ENCODE measurements at regions not wholly inside any gene's neighbourhood (a gene's known extent, or its start where the extent isn't known, plus 50 kb on each side); places are given as distances from the start of the nearest gene placed in this dataset.
"Not testable (repeated sequence)": the region's sequence is repeated elsewhere in the genome, so short reads cannot be mapped to it uniquely, and the experiment has no call there.

DNA sequence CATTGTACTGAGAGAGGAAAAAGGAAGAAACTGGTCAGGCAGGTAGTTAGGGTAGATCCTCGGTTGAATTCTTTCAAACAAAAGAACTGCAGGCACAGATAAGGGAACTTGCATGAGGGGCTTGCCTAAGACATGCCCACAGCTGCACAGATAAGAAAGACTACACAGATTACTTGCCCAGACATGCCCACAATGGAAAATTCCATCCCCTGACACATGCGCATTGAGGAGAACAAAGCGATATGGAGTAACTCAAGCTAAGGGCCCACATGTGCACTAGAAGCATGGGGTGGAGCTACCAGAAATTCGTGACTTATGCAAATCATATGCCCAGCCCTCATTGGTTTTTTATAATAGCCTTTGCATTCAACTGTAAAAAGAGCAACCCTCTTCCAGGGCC lies 181.3 kb upstream of the ZNF521 start:
- DNase-seq (no peak), FAIRE-seq (no peak)
- H3K4me3 ChIP-seq (ENCODE audit: low read depth in 1 of 3, low read length in 3 of 3) = no peak overlapping the region
- H3K4me1 ChIP-seq (ENCODE audit: control insufficient read depth in 3 of 3, insufficient read depth in 2 of 3, low read depth in 1 of 3, low read length in 2 of 3) = no peaks in the 10 kb centered on the region
- WGBS, 3 donors = 66 to 75% (median 67%) methylated on average over 4 of the region's 4 CpGs
- H3K36me3 ChIP-seq (ENCODE audit: control insufficient read depth in 3 of 3, insufficient read depth in 2 of 3, low read depth in 1 of 3, low read length in 3 of 3) = no peaks in the 10 kb centered on the region
- H3K27me3 ChIP-seq (ENCODE audit: control insufficient read depth in 3 of 3, insufficient read depth in 3 of 3, low read length in 3 of 3) = peaks cover 0 to 2% (median 0%) of the 10 kb centered on the region in 3 donors
- peaks cover 0 to 8% of the 10 kb centered on the region in 2 donors for H3K9me3 ChIP-seq (ENCODE audit: control insufficient read depth in 2 of 2, insufficient read depth in 1 of 2, low read depth in 1 of 2, low read length in 1 of 2)
- H3K27ac ChIP-seq (ENCODE audit: low read depth in 1 of 3, low read length in 2 of 3) = no peak overlapping the region

DNA sequence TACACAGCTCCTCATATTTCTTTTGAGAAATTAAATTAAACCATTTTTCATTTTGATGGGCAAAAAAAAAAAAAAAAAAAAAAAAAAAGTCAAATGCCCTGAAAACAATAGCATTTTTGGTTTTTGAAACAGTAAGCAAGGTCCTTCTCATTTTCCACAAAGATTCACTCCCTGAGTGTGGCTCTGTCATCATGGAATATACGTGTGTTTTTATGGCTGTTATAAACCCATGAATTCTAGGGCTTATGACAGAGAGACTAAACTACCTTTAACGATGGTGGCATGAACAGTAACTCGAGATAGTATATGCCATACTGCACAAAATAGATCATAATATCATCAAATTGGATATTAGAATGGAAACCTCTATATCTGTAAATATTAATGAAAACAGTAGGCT lies 179.2 kb upstream of the ZNF521 start:
- no peak overlapping the region for H3K27ac ChIP-seq (ENCODE audit: low read depth in 1 of 3, low read length in 2 of 3)
- H3K27me3 ChIP-seq (ENCODE audit: control insufficient read depth in 3 of 3, insufficient read depth in 3 of 3, low read length in 3 of 3) = peaks cover 0 to 2% (median 0%) of the 10 kb centered on the region in 3 donors
- peaks cover 0 to 8% of the 10 kb centered on the region in 2 donors for H3K9me3 ChIP-seq (ENCODE audit: control insufficient read depth in 2 of 2, insufficient read depth in 1 of 2, low read depth in 1 of 2, low read length in 1 of 2)
- DNase-seq (no peak), FAIRE-seq (no peak)
- H3K36me3 ChIP-seq (ENCODE audit: control insufficient read depth in 3 of 3, insufficient read depth in 2 of 3, low read depth in 1 of 3, low read length in 3 of 3) = no peaks in the 10 kb centered on the region
- no peak overlapping the region for H3K4me3 ChIP-seq (ENCODE audit: low read depth in 1 of 3, low read length in 3 of 3)
- H3K4me1 ChIP-seq (ENCODE audit: control insufficient read depth in 3 of 3, insufficient read depth in 2 of 3, low read depth in 1 of 3, low read length in 2 of 3) = no peaks in the 10 kb centered on the region
- WGBS, 3 donors = 24 to 66% (median 35%) methylated on average over 3 of the region's 3 CpGs

DNA sequence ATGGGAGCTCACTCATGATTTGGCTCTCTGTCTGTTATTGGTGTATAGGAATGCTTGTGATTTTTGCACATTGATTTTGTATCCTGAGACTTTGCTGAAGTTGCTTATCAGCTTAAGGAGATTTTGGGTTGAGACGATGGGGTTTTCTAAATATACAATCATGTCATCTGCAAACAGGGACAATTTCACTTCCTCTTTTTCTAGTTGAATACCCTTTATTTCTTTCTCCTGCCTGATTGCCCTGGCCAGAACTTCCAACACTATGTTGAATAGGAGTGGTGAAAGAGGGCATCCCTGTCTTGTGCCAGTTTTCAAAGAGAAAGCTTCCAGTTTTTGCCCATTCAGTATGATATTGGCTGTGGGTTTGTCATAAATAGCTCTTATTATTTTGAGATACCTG lies 173.8 kb upstream of the ZNF521 start:
- not testable (repeated sequence) for H3K27ac ChIP-seq (ENCODE audit: low read depth in 1 of 3, low read length in 2 of 3); H3K4me3 ChIP-seq (ENCODE audit: low read depth in 1 of 3, low read length in 3 of 3); FAIRE-seq; H3K36me3 ChIP-seq (ENCODE audit: control insufficient read depth in 3 of 3, insufficient read depth in 2 of 3, low read depth in 1 of 3, low read length in 3 of 3); H3K4me1 ChIP-seq (ENCODE audit: control insufficient read depth in 3 of 3, insufficient read depth in 2 of 3, low read depth in 1 of 3, low read length in 2 of 3); H3K27me3 ChIP-seq (ENCODE audit: control insufficient read depth in 3 of 3, insufficient read depth in 3 of 3, low read length in 3 of 3); DNase-seq; H3K9me3 ChIP-seq (ENCODE audit: control insufficient read depth in 2 of 2, insufficient read depth in 1 of 2, low read depth in 1 of 2, low read length in 1 of 2)
- WGBS, 3 donors = 67 to 75% (median 73%) methylated on average over 1 of the region's 1 CpG

DNA sequence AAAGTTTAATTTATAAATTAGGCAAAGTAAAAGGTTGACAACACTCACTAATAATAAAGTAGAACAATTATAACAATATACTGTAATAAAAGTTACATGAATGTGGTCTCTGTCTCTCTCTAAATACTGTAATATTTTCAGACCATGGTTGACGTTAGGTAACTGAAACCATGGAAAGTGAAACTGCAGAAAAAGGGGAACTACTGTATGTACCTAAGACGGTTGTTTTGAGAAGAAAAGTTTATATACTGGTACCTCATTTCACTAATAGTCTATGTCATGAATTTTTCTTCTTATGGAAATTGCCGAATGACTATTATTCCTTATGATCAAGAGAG lies 166.7 kb upstream of the ZNF521 start:
- Histone ChIP-seq H3K4me3 (ENCODE audit: low read depth in 1 of 3, low read length in 3 of 3) (no peak overlapping the region), H3K27me3 (ENCODE audit: control insufficient read depth in 3 of 3, insufficient read depth in 3 of 3, low read length in 3 of 3) (no peaks in the 10 kb centered on the region), H3K9me3 (ENCODE audit: control insufficient read depth in 2 of 2, insufficient read depth in 1 of 2, low read depth in 1 of 2, low read length in 1 of 2) (no peaks in the 10 kb centered on the region), H3K36me3 (ENCODE audit: control insufficient read depth in 3 of 3, insufficient read depth in 2 of 3, low read depth in 1 of 3, low read length in 3 of 3) (no peaks in the 10 kb centered on the region), H3K4me1 (ENCODE audit: control insufficient read depth in 3 of 3, insufficient read depth in 2 of 3, low read depth in 1 of 3, low read length in 2 of 3) (no peaks in the 10 kb centered on the region), H3K27ac (ENCODE audit: low read depth in 1 of 3, low read length in 2 of 3) (no peak overlapping the region)
- 44 to 50% (median 46%) methylated on average over 3 of the region's 3 CpGs for WGBS, 3 donors
- no peak for DNase-seq
- no peak for FAIRE-seq

DNA sequence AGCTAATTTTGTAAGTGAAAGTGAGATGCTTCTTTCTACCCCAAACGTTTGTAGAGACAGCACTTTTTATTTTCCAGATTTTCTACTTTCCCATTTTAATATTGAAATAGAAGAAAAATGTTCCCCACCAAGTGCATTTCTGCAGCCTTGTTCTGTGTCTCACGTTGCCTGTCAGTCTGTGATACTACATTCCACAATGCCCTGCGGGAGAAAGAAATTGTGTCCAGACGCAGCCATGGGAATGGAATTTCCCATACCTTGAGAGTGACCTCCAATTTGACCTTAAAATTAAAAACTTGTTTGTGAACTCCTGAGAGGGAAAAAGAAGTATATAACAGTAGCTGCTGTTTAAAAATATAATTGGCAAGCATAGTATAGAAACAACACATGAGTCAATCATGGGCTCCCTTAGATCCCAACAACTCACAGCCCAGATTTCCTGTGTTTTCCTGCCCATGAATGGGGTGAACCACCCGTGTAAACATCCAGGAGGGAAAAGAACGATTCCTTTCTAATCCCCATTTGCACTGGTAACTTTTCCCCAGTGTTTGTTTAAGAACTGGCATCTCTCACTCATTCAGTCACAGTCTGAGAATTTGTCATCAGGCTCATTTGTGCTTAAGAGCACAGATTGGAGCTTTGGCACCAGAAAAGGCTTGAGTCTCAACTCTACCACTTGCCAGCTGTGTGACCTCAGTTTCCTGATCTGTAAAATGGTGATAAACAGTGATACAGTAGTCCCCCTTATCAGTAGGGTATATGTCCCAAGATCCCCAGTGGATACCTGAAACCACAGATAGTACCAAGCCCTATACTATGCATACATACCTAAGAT lies 166.1 kb upstream of the ZNF521 start:
- H3K4me3 ChIP-seq (ENCODE audit: low read depth in 1 of 3, low read length in 3 of 3) = no peak overlapping the region
- no peak for DNase-seq
- H3K9me3 ChIP-seq (ENCODE audit: control insufficient read depth in 2 of 2, insufficient read depth in 1 of 2, low read depth in 1 of 2, low read length in 1 of 2) = no peaks in the 10 kb centered on the region
- no peak overlapping the region for H3K27ac ChIP-seq (ENCODE audit: low read depth in 1 of 3, low read length in 2 of 3)
- no peaks in the 10 kb centered on the region for H3K36me3 ChIP-seq (ENCODE audit: control insufficient read depth in 3 of 3, insufficient read depth in 2 of 3, low read depth in 1 of 3, low read length in 3 of 3)
- H3K4me1 ChIP-seq (ENCODE audit: control insufficient read depth in 3 of 3, insufficient read depth in 2 of 3, low read depth in 1 of 3, low read length in 2 of 3) = no peaks in the 10 kb centered on the region
- 32 to 38% (median 37%) methylated on average over 6 of the region's 6 CpGs for WGBS, 3 donors
- no peaks in the 10 kb centered on the region for H3K27me3 ChIP-seq (ENCODE audit: control insufficient read depth in 3 of 3, insufficient read depth in 3 of 3, low read length in 3 of 3)
- FAIRE-seq = no peak

DNA sequence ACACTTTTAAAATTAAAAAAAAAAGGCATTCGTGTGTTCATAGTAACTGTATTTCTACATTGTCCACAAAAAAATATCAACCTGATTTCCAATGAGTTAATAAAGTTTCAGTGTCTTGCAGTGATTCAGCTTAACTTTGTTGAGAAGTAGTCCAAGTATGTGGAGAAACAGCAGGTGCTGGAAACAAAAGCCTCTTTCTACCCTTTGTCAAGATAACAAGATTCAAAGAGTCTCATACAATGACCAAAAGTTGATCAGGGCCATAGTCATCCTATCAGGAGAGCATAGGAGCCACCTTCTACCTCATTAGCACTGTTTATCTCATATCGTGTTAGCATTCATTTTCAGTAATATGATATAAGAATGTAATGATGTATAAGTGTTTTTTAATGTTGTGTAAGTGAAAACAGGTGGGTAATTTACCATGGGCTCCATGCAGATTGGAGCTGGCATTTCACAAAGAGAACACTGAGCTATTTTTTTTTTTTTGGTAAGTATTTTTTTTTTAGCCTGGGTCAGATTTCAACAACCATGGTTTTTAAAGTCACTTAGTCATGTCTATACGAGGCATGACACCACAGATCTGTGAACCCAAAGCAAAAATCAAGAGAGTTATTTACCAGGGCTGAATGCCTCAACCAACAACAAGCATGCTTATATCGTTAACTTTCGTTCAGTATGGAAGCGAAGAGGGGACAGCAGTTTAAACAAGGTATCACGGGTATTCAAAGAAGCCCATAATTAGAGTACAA lies 165.0 kb upstream of the ZNF521 start:
- WGBS, 3 donors = 52 to 74% (median 53%) methylated on average over 7 of the region's 7 CpGs
- no peaks in the 10 kb centered on the region for H3K4me1 ChIP-seq (ENCODE audit: control insufficient read depth in 3 of 3, insufficient read depth in 2 of 3, low read depth in 1 of 3, low read length in 2 of 3)
- DNase-seq (no peak), FAIRE-seq (no peak)
- no peaks in the 10 kb centered on the region for H3K27me3 ChIP-seq (ENCODE audit: control insufficient read depth in 3 of 3, insufficient read depth in 3 of 3, low read length in 3 of 3)
- no peak overlapping the region for H3K4me3 ChIP-seq (ENCODE audit: low read depth in 1 of 3, low read length in 3 of 3)
- no peaks in the 10 kb centered on the region for H3K9me3 ChIP-seq (ENCODE audit: control insufficient read depth in 2 of 2, insufficient read depth in 1 of 2, low read depth in 1 of 2, low read length in 1 of 2)
- no peaks in the 10 kb centered on the region for H3K36me3 ChIP-seq (ENCODE audit: control insufficient read depth in 3 of 3, insufficient read depth in 2 of 3, low read depth in 1 of 3, low read length in 3 of 3)
- H3K27ac ChIP-seq (ENCODE audit: low read depth in 1 of 3, low read length in 2 of 3) = no peak overlapping the region

DNA sequence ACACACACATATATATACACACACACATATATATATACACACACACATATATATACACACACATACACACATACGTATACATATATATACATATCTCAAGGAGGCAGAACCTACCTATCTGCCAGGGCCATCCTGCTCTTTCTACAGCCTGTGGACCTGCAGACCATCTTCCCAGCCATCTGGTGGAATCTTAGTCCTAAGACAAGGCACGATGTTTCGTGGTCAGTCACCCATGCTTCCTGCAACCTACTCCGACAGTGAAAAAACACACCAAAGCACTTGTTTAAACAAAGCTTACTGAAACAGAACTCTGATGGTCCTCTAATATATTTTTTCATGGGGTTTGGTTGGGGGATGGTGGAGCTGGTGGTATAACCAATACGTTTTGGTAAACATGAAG lies 164.2 kb upstream of the ZNF521 start:
- H3K27ac ChIP-seq (ENCODE audit: low read depth in 1 of 3, low read length in 2 of 3) = no peak overlapping the region
- no peak overlapping the region for H3K4me3 ChIP-seq (ENCODE audit: low read depth in 1 of 3, low read length in 3 of 3)
- H3K27me3 ChIP-seq (ENCODE audit: control insufficient read depth in 3 of 3, insufficient read depth in 3 of 3, low read length in 3 of 3) = no peaks in the 10 kb centered on the region
- no peaks in the 10 kb centered on the region for H3K9me3 ChIP-seq (ENCODE audit: control insufficient read depth in 2 of 2, insufficient read depth in 1 of 2, low read depth in 1 of 2, low read length in 1 of 2)
- FAIRE-seq = no peak
- H3K36me3 ChIP-seq (ENCODE audit: control insufficient read depth in 3 of 3, insufficient read depth in 2 of 3, low read depth in 1 of 3, low read length in 3 of 3) = no peaks in the 10 kb centered on the region
- no peaks in the 10 kb centered on the region for H3K4me1 ChIP-seq (ENCODE audit: control insufficient read depth in 3 of 3, insufficient read depth in 2 of 3, low read depth in 1 of 3, low read length in 2 of 3)
- 59% methylated on average over 5 of the region's 5 CpGs for WGBS, 3 donors
- DNase-seq = no peak

DNA sequence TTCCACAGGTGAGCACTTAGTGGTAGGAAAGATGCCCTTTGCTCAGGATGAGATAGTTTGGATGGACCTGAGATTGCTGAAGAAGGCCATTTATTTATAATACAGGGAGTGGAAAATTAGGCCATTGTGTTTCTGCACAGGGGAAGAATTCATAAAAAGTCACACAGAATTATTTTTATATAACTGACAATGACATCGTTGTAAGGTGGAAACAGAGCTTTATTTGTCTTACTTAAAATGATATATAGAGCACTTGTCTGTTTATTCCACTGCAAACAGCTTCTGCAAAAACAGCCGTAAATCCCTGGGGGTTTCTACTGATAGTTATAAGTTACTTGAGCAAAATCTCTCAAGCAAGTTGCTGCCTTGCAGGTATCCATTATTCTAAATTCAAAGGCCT lies 158.1 kb upstream of the ZNF521 start:
- H3K4me3 ChIP-seq (ENCODE audit: low read depth in 1 of 3, low read length in 3 of 3) = no peak overlapping the region
- WGBS, 3 donors = 63 to 69% (median 66%) methylated on average over 2 of the region's 2 CpGs

More for the DNA sequence above, 158.1 kb upstream of the ZNF521 start:
- H3K9me3 ChIP-seq (ENCODE audit: control insufficient read depth in 2 of 2, insufficient read depth in 1 of 2, low read depth in 1 of 2, low read length in 1 of 2) = no peaks in the 10 kb centered on the region
- no peaks in the 10 kb centered on the region for H3K36me3 ChIP-seq (ENCODE audit: control insufficient read depth in 3 of 3, insufficient read depth in 2 of 3, low read depth in 1 of 3, low read length in 3 of 3)
- no peak for DNase-seq
- H3K4me1 ChIP-seq (ENCODE audit: control insufficient read depth in 3 of 3, insufficient read depth in 2 of 3, low read depth in 1 of 3, low read length in 2 of 3) = no peaks in the 10 kb centered on the region
- FAIRE-seq = no peak
- peaks cover 0 to 4% (median 3%) of the 10 kb centered on the region in 3 donors for H3K27me3 ChIP-seq (ENCODE audit: control insufficient read depth in 3 of 3, insufficient read depth in 3 of 3, low read length in 3 of 3)
- H3K27ac ChIP-seq (ENCODE audit: low read depth in 1 of 3, low read length in 2 of 3) = no peak overlapping the region

Measured in small intestine (tissue), 7 donors.